Prostate gland (tissue), 2 donors: ENCODE measurements at regions not wholly inside any gene's neighbourhood (a gene's known extent, or its start where the extent isn't known, plus 50 kb on each side); places are given as distances from the start of the nearest gene placed in this dataset.
"Not testable (repeated sequence)": the region's sequence is repeated elsewhere in the genome, so short reads cannot be mapped to it uniquely, and the experiment has no call there.

ENCODE experiments used
- POLR2A ChIP-seq: fragments of 450-650 bp; IDR thresholded peaks from one replicate; pipeline ENCODE4 v1.6.1; 2016; ENCODE audit warnings: antibody characterized with exemption, mild to moderate bottlenecking
- TF ChIP-seq, protein P1 (sequence below), 4 experiments: fragments of 200-600 bp in 2 of 4; fragments of 450-650 bp in 2 of 4; sonication (generic) in 2 of 4; IDR thresholded peaks; 1 replicate in 3 of 4; 2 replicates in 1 of 4; pipeline ENCODE4 v1.5.1; 2016 to 2019; ENCODE audit warnings: antibody characterized with exemption in 4 of 4, mild to moderate bottlenecking in 2 of 4, moderate library complexity in 2 of 4

DNA sequence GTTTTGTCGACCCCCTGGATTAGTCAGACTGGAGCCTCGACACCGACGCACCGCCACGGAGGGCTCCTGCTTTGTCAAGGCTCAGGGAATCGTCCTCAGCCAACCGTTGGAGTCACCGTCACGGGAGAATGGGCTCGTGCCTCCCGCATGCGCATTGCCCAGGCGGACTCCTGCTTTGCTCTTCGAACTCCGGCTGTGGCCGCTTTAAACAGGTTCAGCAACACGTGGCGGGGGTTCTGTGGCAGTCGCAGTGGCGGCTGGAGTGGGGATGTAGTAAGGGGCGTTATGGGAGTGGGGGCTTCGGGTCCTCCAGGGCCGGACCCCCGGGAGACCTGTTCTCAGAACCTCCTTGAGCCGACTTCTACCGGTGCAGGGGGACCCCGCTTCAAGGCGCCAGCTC is 554.7 kb upstream of the ZNF337 start:
- TF ChIP-seq, protein P1, sequence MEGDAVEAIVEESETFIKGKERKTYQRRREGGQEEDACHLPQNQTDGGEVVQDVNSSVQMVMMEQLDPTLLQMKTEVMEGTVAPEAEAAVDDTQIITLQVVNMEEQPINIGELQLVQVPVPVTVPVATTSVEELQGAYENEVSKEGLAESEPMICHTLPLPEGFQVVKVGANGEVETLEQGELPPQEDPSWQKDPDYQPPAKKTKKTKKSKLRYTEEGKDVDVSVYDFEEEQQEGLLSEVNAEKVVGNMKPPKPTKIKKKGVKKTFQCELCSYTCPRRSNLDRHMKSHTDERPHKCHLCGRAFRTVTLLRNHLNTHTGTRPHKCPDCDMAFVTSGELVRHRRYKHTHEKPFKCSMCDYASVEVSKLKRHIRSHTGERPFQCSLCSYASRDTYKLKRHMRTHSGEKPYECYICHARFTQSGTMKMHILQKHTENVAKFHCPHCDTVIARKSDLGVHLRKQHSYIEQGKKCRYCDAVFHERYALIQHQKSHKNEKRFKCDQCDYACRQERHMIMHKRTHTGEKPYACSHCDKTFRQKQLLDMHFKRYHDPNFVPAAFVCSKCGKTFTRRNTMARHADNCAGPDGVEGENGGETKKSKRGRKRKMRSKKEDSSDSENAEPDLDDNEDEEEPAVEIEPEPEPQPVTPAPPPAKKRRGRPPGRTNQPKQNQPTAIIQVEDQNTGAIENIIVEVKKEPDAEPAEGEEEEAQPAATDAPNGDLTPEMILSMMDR (IDR thresholded peaks at IDR 0.05) = not testable (repeated sequence)
- TF ChIP-seq POLR2A = not testable (repeated sequence)
